Embryonic facial prominence (tissue), 1 donor: ENCODE measurements at regions not wholly inside any gene's neighbourhood (a gene's known extent, or its start where the extent isn't known, plus 50 kb on each side); places are given as distances from the start of the nearest gene placed in this dataset.
"Not testable (repeated sequence)": the region's sequence is repeated elsewhere in the genome, so short reads cannot be mapped to it uniquely, and the experiment has no call there.

Source experiments
- DNase-seq: peaks from one replicate; pipeline ENCODE4 v3.0.0-alpha.2; 2016; ENCODE audit errors: extremely low spot score

DNA sequence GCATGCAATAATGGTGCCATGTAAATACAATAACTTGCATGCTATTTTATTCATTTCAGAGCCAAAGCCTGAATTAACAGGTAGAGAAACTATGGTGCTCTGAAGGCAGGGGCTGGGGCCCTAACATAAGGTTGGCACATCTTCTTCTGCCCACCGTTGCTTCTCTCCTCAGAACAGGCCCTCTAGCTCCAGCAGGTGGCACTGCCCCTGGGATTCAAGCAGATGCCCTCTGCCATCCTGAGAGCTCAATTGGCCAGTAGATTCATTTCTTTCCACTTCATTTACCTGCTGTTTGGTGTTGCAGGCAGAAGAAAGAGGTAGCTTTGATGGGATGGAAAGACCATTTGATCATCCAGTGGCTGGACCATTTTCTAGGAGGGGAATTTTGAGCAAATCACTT, 130.5 kb downstream of the FOXB1 start:
- DNase-seq: no peak

DNA sequence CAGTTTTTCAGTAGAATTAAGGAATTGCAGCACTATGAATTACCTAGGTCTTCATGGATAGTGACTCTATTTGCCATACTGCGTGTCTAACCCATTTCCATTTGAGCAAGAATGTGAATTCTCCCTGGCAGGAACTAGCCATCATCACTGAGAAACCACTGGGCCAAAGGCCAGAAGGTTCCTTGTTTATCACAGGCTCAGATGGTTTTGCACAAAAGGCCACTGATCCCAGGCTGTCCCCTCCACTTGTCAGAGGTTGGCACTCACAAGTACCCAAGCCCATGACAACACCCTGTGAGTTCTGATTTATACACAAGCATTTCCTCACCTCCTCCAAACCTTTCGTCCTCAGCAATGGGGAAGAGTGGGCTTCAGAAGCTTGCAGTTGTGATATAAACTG, 131.8 kb downstream of the FOXB1 start:
- DNase-seq: no peak

DNA sequence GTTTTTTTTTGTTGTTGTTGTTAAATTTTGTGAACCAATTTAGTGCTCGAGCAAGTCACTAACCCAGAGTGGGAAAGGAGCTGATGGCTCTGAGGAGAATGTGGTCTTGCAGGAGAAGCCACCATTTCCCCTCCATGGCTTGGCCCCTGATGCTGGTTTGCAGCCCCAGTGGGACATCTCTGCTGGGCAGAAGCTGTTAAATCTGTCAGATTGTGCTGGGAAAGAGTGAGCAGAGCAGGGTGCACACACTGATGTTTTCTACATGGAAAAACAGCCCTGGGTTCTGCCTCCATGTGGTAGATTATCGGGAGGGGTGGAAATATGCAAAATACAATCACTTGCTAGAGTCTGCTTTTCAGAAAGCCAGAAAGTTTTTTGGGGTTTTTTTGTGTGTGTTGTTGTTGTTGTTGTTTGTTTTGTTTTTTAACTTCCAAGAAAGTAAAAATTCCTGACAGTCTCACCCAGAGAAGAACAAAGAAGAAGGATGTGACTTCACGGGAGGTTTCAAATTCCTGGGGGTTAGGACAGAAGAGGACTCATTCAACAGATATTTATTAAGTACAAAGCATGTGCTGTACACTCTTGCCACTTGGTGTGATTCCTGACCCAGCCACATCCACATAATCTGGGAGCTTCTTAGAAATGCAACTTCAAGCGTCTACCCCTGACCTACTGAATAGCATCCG, 133.7 kb downstream of the FOXB1 start:
- no peak for DNase-seq

DNA sequence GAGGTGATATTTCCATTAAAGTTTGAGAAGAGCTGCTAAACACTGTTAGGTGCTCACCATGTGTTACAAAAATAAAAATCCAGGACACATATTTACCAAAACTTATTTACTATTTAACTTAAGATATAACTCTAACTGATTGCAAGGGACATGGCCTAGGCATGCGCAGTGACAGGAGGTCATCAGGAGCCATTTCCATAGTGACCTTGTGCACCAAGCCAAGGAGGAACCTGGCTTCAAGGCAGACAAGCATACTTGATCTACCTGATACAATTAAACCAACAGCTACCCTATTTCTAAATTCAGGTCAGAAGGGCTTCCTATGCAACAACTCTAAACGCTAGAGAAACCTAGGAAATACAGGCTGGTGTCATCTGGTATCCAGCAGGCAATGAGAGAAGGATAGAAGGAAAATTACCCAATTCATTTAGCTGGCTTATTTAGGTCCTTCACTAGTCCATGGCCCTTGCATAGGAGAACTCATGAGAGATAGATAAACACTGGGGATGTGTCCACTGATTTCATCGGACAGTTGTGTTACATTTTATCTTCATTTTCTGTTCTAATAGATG, 134.4 kb downstream of the FOXB1 start:
- DNase-seq: no peak

DNA sequence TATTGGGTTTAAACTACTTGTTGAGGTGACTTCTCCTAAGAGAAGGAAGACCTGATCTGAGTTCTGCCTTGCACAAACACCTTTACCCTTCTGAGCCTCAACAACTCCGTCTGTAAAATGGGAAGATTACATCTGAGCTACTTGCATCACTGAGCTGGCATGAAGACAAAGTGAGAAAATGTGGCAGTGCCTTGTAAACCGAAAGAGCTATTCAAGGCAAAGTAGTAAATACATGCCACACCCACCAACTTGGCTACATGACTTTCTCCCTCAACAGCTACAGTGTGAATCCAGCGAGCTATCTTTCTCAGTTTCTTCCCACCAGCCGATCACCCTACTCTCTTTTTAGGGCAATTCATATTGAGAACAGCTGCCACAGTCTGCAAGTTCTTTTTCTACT, 148.3 kb downstream of the FOXB1 start:
- DNase-seq: no peak

DNA sequence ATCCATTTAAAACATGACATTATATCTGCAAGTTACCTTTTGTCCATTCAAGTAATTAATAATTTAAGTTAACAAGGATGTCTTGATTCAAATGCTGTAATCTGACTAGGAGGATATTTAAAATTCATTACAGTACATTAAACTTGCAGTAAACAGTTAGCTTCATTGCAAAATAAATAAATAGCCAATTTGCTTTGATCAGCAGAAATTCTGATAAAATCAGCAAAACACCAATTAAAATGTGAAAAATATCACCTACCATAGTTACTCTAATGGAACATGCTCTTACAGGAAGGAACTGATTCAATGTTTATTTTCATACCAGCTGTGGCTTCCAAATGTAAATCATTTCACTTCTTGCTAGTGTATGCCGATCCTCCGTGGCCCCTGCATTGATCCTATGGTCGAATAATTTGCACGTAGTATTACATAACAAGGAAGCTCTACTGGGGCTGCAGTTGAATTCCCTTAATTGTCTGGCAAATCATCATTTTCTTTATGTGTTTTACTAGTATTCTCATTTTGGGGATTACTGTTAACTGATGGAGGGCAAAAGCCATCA, 150.7 kb downstream of the FOXB1 start:
- no peak for DNase-seq

DNA sequence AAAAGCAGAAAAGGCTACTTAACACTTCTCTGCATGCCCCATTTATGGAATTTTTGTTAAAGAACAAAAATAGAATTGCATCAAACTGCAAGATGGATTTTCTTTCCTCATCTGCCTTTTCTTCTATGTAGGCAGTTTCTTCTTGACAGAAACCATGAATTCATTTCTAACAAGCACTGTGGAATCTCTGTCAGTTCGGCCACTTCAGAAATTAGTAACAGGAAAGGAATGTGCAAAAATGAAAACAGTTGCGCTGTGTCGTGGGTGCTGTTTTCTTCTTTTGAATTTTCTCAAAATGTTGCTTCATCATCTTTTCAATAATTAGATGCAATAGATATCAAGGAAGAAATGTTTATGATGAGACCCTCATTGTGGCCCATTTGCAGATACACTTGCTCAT, 151.6 kb downstream of the FOXB1 start:
- no peak for DNase-seq

DNA sequence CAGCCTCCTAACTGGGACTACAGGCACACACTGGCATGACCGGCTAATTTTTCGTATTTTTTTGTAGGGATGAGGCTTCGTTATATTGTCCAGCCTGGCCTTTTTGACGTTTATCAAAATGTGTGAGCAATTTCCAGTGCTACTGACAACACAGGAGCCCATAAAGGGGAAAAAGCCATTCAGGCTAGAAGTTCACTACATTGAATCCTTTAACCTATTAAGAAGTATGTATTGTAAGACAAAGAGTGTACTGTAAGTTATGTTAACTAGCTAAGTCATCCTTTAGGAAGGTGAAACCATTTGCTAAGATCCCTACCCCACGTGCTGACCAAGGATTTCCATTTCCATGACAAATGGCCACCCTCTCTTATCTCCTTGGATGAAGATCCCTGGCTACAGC, 156.8 kb downstream of the FOXB1 start:
- no peak for DNase-seq

DNA sequence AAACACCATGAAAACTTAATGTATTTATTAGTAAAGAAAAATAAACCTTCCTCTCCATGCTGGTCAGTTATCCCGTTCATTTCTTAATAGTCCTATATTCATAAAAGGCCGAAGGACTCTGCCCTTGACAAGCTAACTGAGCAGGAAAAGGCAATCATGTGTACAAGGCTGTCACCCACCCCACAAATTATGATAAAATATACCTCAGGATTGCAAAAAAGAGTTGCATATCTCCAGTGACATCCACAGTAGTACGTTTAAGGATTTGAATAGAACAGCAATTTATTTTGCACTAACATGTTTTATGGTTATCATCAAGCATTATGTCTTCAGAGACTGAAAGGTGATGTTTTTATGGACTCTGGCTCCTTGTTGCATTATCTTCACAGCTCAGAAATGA, 157.6 kb downstream of the FOXB1 start:
- DNase-seq: no peak

DNA sequence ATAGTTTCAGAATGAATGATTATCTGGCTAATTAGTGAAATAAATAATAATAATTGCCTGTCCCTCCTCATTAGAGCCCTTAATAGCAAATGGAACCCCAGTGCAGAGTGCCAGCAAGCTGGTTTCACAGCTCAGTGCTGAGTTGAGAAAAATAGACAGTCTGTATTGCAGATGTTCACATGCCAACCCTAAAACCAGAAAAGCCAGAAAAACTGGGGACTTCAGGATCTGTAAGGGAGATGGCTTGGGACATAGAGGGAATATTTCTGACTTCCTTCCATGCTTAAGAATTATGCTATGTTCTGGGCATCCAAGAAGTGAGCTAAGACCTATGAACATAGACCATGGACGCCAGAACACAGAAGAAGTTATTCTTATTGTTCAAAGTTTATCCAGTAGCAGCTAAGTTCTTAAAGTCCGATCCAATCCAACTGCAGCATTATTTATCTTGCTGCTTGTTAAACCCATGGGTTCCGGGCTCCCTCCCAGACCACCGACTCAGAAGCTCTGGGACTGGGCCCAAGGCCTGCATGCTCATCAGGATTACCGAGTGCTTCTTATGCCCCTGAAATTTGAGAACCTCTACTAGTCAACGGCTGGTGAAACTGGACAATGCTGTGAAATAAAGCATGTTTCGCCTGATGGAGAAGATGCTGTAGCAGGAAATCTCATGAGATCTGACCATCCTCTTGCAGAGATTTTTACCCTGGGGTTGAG, 158.3 kb downstream of the FOXB1 start:
- no peak for DNase-seq

DNA sequence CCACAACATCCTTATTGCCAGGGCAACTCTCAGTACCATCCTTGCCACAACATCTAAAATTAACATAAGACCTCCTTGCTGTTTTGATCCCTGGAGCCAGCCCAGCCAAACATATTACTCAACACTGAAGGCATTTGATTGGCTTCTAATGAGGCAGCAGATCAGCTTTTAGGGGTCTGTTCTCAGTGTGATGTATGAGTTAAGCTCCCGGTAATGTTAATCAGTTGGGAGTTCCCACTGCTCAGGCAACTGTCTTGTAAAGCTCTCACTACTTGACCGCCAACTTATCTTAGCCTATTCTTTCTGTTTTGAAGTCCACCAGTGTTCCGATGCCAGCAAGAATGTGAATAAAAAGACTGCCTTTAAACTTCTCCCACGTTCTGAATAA, 158.9 kb downstream of the FOXB1 start:
- no peak for DNase-seq

DNA sequence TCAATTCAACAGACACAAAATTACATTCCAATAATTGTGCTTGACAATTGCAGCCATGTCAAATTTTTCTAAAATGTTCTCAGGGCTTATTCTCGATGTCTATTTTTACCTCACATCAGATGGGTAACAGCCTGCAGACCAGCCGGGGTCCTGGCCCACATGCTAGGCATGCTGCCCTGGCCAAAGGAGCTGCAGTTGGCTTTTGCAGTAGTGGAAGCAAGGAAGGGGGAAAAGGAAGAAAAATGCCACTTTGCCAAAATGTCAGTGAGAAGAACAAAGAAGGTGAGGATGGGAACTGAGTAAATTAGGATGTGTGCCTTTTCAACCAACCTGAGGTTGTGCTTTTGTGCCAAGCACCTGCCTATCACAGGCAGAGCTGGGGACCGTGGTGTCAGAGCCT, 161.0 kb downstream of the FOXB1 start:
- DNase-seq: no peak

DNA sequence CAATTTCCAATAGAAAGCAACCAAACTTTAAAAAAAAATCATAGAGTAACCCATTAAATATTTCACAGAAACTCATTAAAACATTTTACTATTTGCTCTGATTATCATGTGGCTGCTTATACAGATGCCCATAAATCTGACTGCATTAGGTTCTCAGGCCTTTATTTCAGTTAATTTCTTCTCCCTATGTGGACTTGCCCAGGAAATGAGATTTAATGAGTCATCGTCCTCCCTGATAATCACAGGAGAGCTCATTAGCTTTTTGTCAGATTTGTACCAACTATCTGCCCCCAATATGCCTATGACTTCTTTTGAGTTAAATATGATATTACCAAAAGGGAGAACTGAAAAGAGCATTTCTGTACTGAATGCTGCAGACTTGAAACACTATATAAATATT, 168.0 kb downstream of the FOXB1 start:
- no peak for DNase-seq

DNA sequence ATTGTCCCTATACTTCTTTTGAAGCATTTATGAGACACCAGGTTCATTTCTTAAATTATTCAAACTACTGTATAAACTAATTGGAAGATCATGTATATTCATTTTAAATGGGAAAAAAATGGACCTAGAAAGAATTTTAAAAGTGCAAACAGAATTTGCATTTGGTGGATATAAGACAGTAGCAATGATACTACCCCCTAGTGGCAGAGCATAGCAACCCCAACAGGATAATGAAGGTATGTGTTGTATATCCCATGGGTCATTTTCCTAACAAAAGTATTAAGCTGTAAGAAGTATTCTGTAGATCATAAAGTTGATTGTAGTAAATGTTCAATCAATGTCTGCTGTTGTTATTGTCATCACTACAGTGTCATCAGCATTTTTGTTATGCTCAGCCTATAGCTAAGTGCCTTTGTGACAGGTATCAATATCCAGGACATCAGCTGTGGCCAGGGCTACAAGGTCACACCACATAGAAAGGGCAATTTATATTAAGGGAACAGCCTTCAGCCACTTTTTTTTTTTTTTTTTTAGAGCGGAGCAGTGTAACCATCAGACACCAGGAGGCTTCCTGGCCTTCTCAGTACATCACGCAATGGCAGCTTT, 175.8 kb downstream of the FOXB1 start:
- DNase-seq: no peak

DNA sequence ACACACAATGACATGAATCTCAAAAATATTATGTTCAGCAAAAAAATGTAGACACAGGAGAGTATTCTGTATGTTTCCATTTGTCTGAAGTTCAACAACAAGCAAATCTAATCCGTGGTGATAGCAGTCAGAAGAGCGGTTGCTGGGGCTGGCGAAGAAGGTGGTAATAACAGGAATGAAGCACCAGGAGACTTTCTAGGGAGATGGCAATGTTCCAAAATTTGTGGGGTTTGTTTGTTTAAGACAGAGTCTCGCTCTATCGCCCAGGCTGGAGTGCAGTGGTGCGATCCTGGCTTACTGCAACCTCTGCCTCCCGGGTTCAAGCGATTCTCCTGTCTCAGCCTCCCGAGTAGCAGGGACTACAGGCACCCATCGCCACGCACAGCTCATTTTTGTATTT, 177.8 kb downstream of the FOXB1 start:
- DNase-seq: not testable (repeated sequence)

DNA sequence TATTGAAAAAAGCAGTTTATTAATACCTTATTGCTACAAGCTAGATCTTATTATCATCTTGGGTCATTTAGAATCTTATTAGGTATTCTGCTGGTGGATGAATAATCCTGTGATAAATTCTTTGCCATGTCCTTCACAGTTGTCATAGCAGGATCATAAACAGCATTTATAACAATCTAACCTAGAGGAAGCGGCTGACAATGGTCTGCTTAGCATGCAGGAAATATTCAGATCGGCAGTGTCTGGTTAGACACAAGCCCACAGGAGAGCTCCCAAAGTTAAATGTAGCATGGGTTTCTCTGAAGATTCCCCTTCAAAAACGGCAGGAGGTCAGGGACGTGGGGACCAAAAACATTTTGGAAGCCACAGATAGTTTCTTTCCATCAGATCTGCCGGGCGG, 179.3 kb downstream of the FOXB1 start:
- DNase-seq: no peak

DNA sequence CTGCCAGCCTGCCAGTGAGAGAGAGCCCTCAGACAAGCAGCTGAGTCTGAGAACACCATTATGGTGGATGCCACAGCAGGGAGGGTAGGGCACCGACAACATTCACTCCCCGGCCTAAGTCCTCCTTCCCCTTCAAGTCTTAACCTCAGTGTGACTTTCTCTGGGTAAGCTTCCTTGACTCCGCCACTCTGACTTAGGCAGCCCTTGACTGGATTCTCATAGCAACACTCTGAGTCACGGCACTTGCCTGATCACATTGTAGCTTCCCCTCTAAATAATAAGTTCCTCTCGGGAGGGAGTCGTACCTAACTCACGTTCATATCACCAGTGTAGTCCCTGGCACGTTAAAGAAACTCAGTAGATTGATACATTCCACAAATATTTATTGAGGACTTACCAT, 180.5 kb downstream of the FOXB1 start:
- DNase-seq: no peak

DNA sequence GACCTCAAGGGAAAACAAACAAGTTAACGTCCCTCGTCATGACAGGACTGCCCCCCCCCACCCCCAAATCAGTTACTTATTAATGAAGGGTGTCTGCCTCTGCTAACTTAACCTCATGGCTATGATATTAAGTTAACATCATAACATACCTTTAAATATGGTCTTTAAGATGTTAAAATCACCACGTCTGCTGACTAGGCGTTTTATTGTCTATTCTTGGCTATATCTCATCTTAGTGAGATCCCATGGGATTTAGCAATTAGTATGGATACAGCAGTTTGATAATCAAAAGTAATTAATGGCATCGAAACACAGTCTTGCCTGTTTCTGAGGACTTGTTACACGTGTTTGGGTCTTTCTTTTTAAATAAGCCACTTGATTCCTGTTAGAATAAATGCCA, 186.9 kb downstream of the FOXB1 start:
- DNase-seq: no peak

DNA sequence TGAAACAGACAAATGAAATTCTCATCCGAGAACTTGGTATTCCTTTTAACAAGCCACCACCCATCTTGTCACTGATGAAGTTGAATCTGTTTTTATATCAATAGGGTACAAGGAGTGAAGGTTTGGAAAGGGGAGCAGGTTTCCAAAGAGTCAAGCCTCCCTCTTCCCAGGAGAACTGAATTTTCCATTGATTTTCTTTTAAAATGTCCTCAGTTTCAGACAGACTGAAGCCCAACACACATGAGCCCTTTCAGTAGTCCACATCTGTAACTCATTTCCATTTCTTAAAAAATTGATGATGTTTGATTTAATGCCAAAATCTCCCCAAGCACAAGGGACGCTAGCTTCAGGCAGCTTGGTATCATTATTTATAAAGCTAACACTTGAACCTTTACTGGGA, 187.7 kb downstream of the FOXB1 start:
- DNase-seq: no peak

DNA sequence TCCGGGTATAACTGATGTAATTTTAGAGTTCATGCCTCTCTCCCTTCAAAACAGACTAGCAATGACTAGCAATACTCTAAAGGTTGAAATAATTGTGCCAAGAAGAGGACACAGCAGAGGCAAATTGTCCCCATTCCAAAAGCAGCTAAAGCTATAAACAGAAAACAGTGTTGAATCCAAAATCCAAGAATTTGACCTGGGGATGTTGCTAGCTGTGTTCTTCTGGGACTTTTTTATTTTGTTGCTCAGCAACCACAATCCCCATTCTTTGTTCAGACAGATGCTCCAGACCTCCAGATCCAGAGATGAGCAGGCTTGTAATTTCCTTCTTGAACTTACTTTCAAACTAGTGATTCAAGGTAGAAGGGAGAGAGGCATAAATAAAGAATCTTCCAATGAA, 191.5 kb downstream of the FOXB1 start:
- no peak for DNase-seq

DNA sequence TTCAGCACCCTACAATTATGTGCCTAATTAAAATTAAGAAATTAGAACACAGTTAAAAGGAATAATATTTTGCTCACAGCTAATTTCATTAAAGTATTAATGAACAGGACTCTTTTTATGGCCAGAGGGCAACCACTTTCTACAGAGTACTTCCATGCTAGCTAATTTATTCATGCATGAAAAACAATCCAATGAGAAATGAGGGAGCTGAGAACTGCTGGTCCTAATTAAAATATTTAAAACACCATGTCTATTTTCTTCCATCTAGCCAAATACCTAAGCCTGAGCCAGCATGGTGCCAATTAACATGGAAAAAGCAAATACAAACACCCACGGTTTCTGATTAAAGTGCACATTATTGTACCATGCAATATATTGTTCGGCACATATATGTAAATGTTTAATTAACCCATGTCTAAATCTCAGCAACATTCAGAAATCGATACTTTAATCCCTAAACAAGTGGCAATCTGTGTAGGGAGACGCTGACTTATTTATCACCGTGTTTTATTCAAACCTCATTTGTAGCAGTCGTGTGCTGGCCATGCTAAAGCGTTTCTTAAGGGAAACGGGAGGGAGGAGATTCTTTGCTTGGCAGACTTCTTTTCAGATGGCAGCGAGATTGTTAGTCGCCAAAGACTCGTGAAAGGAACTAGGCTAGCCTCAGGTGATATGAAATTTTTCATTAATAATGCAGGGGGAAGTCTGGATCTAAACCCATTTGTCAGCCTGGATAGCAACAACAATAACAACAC, 193.5 kb downstream of the ANXA2 start:
- DNase-seq: no peak

DNA sequence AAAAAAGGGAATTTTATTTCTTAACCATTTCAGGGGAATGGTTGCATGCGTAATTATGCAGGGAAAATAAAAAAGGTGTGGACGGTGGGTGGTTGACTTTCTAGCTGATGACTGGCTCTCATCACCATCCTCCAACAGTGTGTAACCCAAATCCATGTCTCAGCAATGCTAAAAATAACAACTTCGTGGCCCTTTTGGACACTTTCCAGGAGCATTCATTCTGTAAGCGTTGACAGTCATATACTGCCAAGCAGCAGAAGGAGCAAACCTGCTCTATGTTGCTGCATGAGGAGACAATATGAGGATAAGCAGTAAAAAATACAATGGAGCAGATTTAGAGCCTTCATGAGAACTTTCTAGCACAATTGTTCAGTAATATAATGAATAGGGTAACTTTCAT, 189.1 kb downstream of the ANXA2 start:
- DNase-seq: no peak
